ENCODE measurements at regions not wholly inside any gene's neighbourhood (a gene's known extent, or its start where the extent isn't known, plus 50 kb on each side); places are given as distances from the start of the nearest gene placed in this dataset.

DNA sequence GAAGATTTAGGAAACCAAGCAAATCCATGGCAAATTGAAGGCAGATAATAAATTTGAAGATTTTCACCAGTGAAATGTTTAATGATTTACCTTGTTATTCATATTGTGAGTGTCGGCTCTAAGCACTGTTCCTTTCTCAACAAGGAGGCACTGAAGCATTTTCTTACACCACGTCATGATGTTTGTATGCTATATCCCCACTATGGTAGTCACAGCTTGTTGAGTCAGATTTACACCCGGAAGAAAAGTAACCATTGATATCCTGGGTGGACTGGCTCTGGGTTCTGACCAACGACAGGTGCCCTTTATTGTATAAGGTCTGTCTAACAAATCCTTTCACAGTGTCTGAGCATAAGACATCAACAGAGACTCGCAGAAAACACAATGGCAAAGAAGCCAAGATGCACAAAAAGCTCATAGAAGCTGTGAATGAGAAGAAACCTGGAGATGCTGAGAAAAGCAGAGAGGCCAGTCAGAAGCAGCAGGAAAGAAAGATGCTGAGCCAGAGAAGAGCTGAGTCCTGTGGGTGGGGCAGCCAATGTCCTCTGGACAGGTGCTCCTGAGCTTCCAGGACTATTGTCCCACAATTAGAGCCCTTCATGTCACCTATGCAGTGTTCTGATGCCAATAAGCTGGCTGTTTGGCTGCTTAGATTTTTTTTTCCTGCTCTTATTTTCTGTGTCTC lies 49.7 kb upstream of the ARHGAP5 start:
- no peak for DNase-seq

Data from RPMI8226 (cell line).